IMR-90 (cell line): ENCODE measurements at regions not wholly inside any gene's neighbourhood (a gene's known extent, or its start where the extent isn't known, plus 50 kb on each side); places are given as distances from the start of the nearest gene placed in this dataset.

Experiments
- ATAC-seq: fragments of 200-7000 bp; cut with Tn5 transposase; 2 replicates; pipeline ENCODE4 v1.9.1; 2020; ENCODE audit warnings: low read depth, mild to moderate bottlenecking, moderate library complexity
- BruUV-seq: library from RNA; stranded (reverse); fragments of 400-500 nt; replicated peaks from 2 replicates; lab custom pipeline; 2021; lab: Mats Ljungman, UMichigan
- CTCF ChIA-PET: fragments of 300-600 bp; formaldehyde crosslinking; extraction: SDS; loops from one replicate; lab custom pipeline; 2021; ENCODE audit warnings: antibody characterized with exemption; lab: Yijun Ruan, JAX
- POLR2A ChIA-PET: fragments of 300-600 bp; sonication (Branson Sonifier 250); formaldehyde crosslinking; loops from one replicate; lab custom pipeline; 2022; ENCODE audit warnings: antibody characterized with exemption; ENCODE audit not compliant: unreplicated experiment; lab: Charles Lee
- DNase-seq: peaks from one replicate; pipeline ENCODE4 v3.0.0; 2013
- H2AFZ ChIP-seq: replicated peaks from 2 replicates; pipeline ENCODE3; 2013; ENCODE audit warnings: low read length, mild to moderate bottlenecking; ENCODE audit not compliant: poor library complexity
- H2AK5ac ChIP-seq: 2 replicates; pipeline ENCODE4 v1.6.1; 2013; ENCODE audit warnings: low read depth, low read length, inconsistent platforms
- H2AK9ac ChIP-seq: replicated peaks from 2 replicates; pipeline ENCODE3; 2013; ENCODE audit warnings: mild to moderate bottlenecking, low read depth, low read length, moderate library complexity; ENCODE audit not compliant: poor library complexity
- H2BK120ac ChIP-seq: 2 replicates; pipeline ENCODE4 v1.6.1; 2013; ENCODE audit warnings: low read depth, low read length, inconsistent platforms
- H2BK15ac ChIP-seq: 3 replicates; pipeline ENCODE4 v1.6.1; 2013; ENCODE audit warnings: low read depth, low read length, inconsistent platforms
- H2BK20ac ChIP-seq: 2 replicates; pipeline ENCODE4 v1.6.1; 2013; ENCODE audit warnings: low read depth, mild to moderate bottlenecking, inconsistent platforms, low read length, moderate library complexity
- H2BK5ac ChIP-seq: 2 replicates; pipeline ENCODE4 v1.6.1; 2013; ENCODE audit warnings: mild to moderate bottlenecking, low read depth, low read length, inconsistent platforms; ENCODE audit not compliant: poor library complexity, severe bottlenecking
- H3K14ac ChIP-seq: replicated peaks from 2 replicates; pipeline ENCODE4 v1.6.1; 2013; ENCODE audit warnings: low read depth, low read length, inconsistent platforms
- H3K18ac ChIP-seq: 2 replicates; pipeline ENCODE4 v1.6.1; 2013; ENCODE audit warnings: low read depth, low read length, control low read depth
- H3K23ac ChIP-seq: 2 replicates; pipeline ENCODE4 v1.6.1; 2013; ENCODE audit warnings: low read depth, low read length, inconsistent platforms
- H3K27ac ChIP-seq: 2 replicates; pipeline ENCODE4 v1.5.1; 2013; ENCODE audit warnings: mild to moderate bottlenecking, control low read depth, low read length; ENCODE audit not compliant: insufficient read depth
- H3K27me3 ChIP-seq: 2 replicates; pipeline ENCODE4 v1.6.1; 2013; ENCODE audit warnings: low read length; ENCODE audit not compliant: control insufficient read depth, insufficient read depth
- H3K36me3 ChIP-seq: 2 replicates; pipeline ENCODE4 v1.6.1; 2013; ENCODE audit warnings: low read length, mixed read lengths; ENCODE audit not compliant: control insufficient read depth, insufficient read depth
- H3K4ac ChIP-seq: 2 replicates; pipeline ENCODE4 v1.6.1; 2013; ENCODE audit warnings: low read depth, low read length, inconsistent platforms
- H3K4me1 ChIP-seq: 2 replicates; pipeline ENCODE4 v1.6.1; 2013; ENCODE audit warnings: low read length, mixed read lengths; ENCODE audit not compliant: control insufficient read depth, insufficient read depth
- H3K4me2 ChIP-seq: 2 replicates; pipeline ENCODE4 v1.6.1; 2013; ENCODE audit warnings: low read depth, mild to moderate bottlenecking, control low read depth, low read length, moderate library complexity
- H3K4me3 ChIP-seq: 2 replicates; pipeline ENCODE4 v1.5.1; 2013; ENCODE audit warnings: low read depth, mild to moderate bottlenecking, control low read depth, low read length, moderate library complexity; ENCODE audit not compliant: insufficient read depth
- H3K56ac ChIP-seq: 2 replicates; pipeline ENCODE4 v1.6.1; 2013; ENCODE audit warnings: low read length, inconsistent platforms; ENCODE audit not compliant: insufficient read depth; ENCODE audit errors: extremely low read depth
- H3K79me1 ChIP-seq, 2 experiments: 2 replicates each; pipeline ENCODE4 v1.6.1; 2013; ENCODE audit warnings: low read length in 2 of 2, inconsistent platforms in 1 of 2, low read depth in 1 of 2
- H3K9ac ChIP-seq: 2 replicates; pipeline ENCODE4 v1.6.1; 2013; ENCODE audit warnings: low read depth, low read length, control low read depth
- H3K9me1 ChIP-seq: 2 replicates; pipeline ENCODE4 v1.6.1; 2013; ENCODE audit warnings: low read length, inconsistent platforms; ENCODE audit not compliant: insufficient read depth
- H3K9me3 ChIP-seq: 2 replicates; pipeline ENCODE4 v1.6.1; 2013; ENCODE audit warnings: low read length; ENCODE audit not compliant: control insufficient read depth, insufficient read depth
- H4K20me1 ChIP-seq: 2 replicates; pipeline ENCODE4 v1.6.1; 2013; ENCODE audit warnings: low read length, inconsistent platforms; ENCODE audit not compliant: insufficient read depth
- H4K5ac ChIP-seq: 2 replicates; pipeline ENCODE4 v1.6.1; 2013; ENCODE audit warnings: mild to moderate bottlenecking, low read depth, low read length, control low read depth
- H4K8ac ChIP-seq, 2 experiments: 2 replicates each; pipeline ENCODE4 v1.6.1; 2013; ENCODE audit warnings: low read depth in 2 of 2, low read length in 2 of 2, control low read depth in 1 of 2, inconsistent platforms in 1 of 2
- H4K91ac ChIP-seq: 2 replicates; pipeline ENCODE4 v1.6.1; 2013; ENCODE audit warnings: low read depth, low read length, inconsistent platforms; ENCODE audit not compliant: insufficient read depth
- FOS ChIP-seq: fragments of 150-350 bp; IDR thresholded peaks from 2 replicates; pipeline ENCODE4 v1.6.1; 2016; ENCODE audit warnings: low read depth, low read length
- POLR2A ChIP-seq: IDR thresholded peaks from 2 replicates; pipeline ENCODE4 v1.6.1; 2012; ENCODE audit warnings: mild to moderate bottlenecking, low read depth, low read length
- SMC3 ChIP-seq: fragments of 150-350 bp; IDR thresholded peaks from 2 replicates; pipeline ENCODE4 v1.6.1; 2016; ENCODE audit warnings: low read depth, mild to moderate bottlenecking, antibody characterized with exemption, low read length, moderate library complexity
- WGBS, 2 experiments: methylation state at CpG; one replicate each; pipeline versions ENCODE4 v1.1.5 to v1.1.7; 2013; ENCODE audit warnings: missing lambda C conversion rate in 2 of 2; ENCODE audit not compliant: insufficient read length in 1 of 2; ENCODE audit errors: extremely low coverage in 2 of 2; 5-methylcytosine and 5-hydroxymethylcytosine counted together
- dilution Hi-C: fragments of 300-500 bp; cut with HindIII; formaldehyde crosslinking; loops from one replicate; pipeline ENCODE4 v1.14.3; 2018; ENCODE audit warnings: low sequenced_read_pairs; ENCODE audit not compliant: unreplicated experiment
- in situ Hi-C: fragments of 300-500 bp; cut with MboI; formaldehyde crosslinking; loops from 3 replicates; pipeline ENCODE4 v1.14.3; 2019; ENCODE audit warnings: low sequenced_read_pairs, inconsistent platforms, mixed read lengths
- intact Hi-C: fragments of 100-400 bp; cut with micrococcal nuclease; formaldehyde crosslinking; loops from 2 replicates; pipeline ENCODE4 v1.10.0; 2022

GRCh38 chr6:113570641-113571040 is 286.5 kb upstream of the MARCKS start:
- intact Hi-C loops, result no loop called here
- Histone ChIP-seq H3K27me3 (no peaks in the 10 kb centered on the region), H3K23ac (no peak overlapping the region), H3K4me2 (no peak overlapping the region), H2BK20ac (no peak overlapping the region), H3K79me1 (no peaks in the 10 kb centered on the region), H3K4ac (no peak overlapping the region), H2AK5ac (no peak overlapping the region), H2BK120ac (no peak overlapping the region), H2BK5ac (no peak overlapping the region), H4K20me1 (no peaks in the 10 kb centered on the region), H3K56ac (no peak overlapping the region), H3K4me3 (no peak overlapping the region), H3K9me1 (no peaks in the 10 kb centered on the region), H3K9ac (no peak overlapping the region), H2BK15ac (no peak overlapping the region), H3K18ac (no peak overlapping the region), H4K91ac (no peak overlapping the region), H3K4me1 (no peaks in the 10 kb centered on the region), H2AK9ac (no peak overlapping the region), H3K36me3 (no peaks in the 10 kb centered on the region), H4K8ac (no peak overlapping the region; a peak in 1 of 4 replicates), H3K27ac (no peak overlapping the region), H4K5ac (no peak overlapping the region), H3K9me3 (no peaks in the 10 kb centered on the region), H3K14ac (no peak overlapping the region), H2AFZ (no peak overlapping the region)
- DNase-seq (no peak), ATAC-seq (no peak)
- ChIA-PET POLR2A (no interaction called here), CTCF (interaction anchor here (1.1 kb wide), 1 partner anchor 16 kb away, joined by 3 read pairs; no protein-coding TSS in a partner anchor)
- dilution Hi-C loops, result no loop called here
- TF ChIP-seq FOS (no peak), POLR2A (no peak), SMC3 (no peak)
- no CpG with 5 or more reads among the region's 3 CpGs for WGBS, 2 experiments
- BruUV-seq, result no TSS peak
- in situ Hi-C loops, result no loop called here
